ENCODE measurements at regions not wholly inside any gene's neighbourhood (a gene's known extent, or its start where the extent isn't known, plus 50 kb on each side); places are given as distances from the start of the nearest gene placed in this dataset.

- no peak for ATAC-seq
- no peak for TF ChIP-seq SNAI2 (CRISPR knock-in tag; IDR thresholded peaks at IDR 0.05)
- TF ChIP-seq GLIS3 (CRISPR knock-in tag; IDR thresholded peaks at IDR 0.05) = no peak
- no peak for TF ChIP-seq RARB (CRISPR knock-in tag; IDR thresholded peaks at IDR 0.05)
- no peak for TF ChIP-seq ESRRG (CRISPR knock-in tag; IDR thresholded peaks at IDR 0.05)
- TF ChIP-seq BACH2 (CRISPR knock-in tag; IDR thresholded peaks at IDR 0.05; ENCODE audit: borderline replicate concordance) = no peak
- TF ChIP-seq, protein P1, sequence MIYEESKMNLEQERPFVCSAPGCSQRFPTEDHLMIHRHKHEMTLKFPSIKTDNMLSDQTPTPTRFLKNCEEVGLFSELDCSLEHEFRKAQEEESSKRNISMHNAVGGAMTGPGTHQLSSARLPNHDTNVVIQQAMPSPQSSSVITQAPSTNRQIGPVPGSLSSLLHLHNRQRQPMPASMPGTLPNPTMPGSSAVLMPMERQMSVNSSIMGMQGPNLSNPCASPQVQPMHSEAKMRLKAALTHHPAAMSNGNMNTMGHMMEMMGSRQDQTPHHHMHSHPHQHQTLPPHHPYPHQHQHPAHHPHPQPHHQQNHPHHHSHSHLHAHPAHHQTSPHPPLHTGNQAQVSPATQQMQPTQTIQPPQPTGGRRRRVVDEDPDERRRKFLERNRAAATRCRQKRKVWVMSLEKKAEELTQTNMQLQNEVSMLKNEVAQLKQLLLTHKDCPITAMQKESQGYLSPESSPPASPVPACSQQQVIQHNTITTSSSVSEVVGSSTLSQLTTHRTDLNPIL (CRISPR knock-in tag; IDR thresholded peaks at IDR 0.05; ENCODE audit: low read depth) = no peak
- TF ChIP-seq, protein P2, sequence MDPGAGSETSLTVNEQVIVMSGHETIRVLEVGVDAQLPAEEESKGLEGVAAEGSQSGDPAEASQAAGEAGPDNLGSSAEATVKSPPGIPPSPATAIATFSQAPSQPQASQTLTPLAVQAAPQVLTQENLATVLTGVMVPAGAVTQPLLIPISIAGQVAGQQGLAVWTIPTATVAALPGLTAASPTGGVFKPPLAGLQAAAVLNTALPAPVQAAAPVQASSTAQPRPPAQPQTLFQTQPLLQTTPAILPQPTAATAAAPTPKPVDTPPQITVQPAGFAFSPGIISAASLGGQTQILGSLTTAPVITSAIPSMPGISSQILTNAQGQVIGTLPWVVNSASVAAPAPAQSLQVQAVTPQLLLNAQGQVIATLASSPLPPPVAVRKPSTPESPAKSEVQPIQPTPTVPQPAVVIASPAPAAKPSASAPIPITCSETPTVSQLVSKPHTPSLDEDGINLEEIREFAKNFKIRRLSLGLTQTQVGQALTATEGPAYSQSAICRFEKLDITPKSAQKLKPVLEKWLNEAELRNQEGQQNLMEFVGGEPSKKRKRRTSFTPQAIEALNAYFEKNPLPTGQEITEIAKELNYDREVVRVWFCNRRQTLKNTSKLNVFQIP (CRISPR knock-in tag; IDR thresholded peaks at IDR 0.05; ENCODE audit: borderline replicate concordance, low read depth) = no peak
- TF ChIP-seq CSDC2 (CRISPR knock-in tag; IDR thresholded peaks at IDR 0.05) = no peak
- no peak for TF ChIP-seq ARNTL (CRISPR knock-in tag; IDR thresholded peaks at IDR 0.05; ENCODE audit: borderline replicate concordance, low read depth)
- no peak for TF ChIP-seq ZFP3 (CRISPR knock-in tag; IDR thresholded peaks at IDR 0.05)
- no peak for TF ChIP-seq TOX (CRISPR knock-in tag; IDR thresholded peaks at IDR 0.05; ENCODE audit: borderline replicate concordance)
- no peak for TF ChIP-seq ZFP30 (CRISPR knock-in tag; IDR thresholded peaks at IDR 0.05)
- TF ChIP-seq, protein P3, sequence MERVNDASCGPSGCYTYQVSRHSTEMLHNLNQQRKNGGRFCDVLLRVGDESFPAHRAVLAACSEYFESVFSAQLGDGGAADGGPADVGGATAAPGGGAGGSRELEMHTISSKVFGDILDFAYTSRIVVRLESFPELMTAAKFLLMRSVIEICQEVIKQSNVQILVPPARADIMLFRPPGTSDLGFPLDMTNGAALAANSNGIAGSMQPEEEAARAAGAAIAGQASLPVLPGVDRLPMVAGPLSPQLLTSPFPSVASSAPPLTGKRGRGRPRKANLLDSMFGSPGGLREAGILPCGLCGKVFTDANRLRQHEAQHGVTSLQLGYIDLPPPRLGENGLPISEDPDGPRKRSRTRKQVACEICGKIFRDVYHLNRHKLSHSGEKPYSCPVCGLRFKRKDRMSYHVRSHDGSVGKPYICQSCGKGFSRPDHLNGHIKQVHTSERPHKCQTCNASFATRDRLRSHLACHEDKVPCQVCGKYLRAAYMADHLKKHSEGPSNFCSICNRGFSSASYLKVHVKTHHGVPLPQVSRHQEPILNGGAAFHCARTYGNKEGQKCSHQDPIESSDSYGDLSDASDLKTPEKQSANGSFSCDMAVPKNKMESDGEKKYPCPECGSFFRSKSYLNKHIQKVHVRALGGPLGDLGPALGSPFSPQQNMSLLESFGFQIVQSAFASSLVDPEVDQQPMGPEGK (CRISPR knock-in tag; IDR thresholded peaks at IDR 0.05; ENCODE audit: borderline replicate concordance) = no peak
- no peak for TF ChIP-seq TCF4 (CRISPR knock-in tag; IDR thresholded peaks at IDR 0.05; ENCODE audit: borderline replicate concordance)
- no peak for TF ChIP-seq ZNF70 (CRISPR knock-in tag; IDR thresholded peaks at IDR 0.05)
- TF ChIP-seq, protein P4, sequence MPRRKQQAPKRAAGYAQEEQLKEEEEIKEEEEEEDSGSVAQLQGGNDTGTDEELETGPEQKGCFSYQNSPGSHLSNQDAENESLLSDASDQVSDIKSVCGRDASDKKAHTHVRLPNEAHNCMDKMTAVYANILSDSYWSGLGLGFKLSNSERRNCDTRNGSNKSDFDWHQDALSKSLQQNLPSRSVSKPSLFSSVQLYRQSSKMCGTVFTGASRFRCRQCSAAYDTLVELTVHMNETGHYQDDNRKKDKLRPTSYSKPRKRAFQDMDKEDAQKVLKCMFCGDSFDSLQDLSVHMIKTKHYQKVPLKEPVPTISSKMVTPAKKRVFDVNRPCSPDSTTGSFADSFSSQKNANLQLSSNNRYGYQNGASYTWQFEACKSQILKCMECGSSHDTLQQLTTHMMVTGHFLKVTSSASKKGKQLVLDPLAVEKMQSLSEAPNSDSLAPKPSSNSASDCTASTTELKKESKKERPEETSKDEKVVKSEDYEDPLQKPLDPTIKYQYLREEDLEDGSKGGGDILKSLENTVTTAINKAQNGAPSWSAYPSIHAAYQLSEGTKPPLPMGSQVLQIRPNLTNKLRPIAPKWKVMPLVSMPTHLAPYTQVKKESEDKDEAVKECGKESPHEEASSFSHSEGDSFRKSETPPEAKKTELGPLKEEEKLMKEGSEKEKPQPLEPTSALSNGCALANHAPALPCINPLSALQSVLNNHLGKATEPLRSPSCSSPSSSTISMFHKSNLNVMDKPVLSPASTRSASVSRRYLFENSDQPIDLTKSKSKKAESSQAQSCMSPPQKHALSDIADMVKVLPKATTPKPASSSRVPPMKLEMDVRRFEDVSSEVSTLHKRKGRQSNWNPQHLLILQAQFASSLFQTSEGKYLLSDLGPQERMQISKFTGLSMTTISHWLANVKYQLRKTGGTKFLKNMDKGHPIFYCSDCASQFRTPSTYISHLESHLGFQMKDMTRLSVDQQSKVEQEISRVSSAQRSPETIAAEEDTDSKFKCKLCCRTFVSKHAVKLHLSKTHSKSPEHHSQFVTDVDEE (CRISPR knock-in tag; IDR thresholded peaks at IDR 0.05) = no peak
These were observed 83.2 kb downstream of the SOX4 start for GRCh38 chr6:21676769-21677168.

GRCh38 chr6:21678990-21679389 lies 85.4 kb downstream of the SOX4 start:
- TF ChIP-seq ZFP3 (CRISPR knock-in tag; IDR thresholded peaks at IDR 0.05) (0 out of 2 replicates have a peak, but pooled peaks have one; percentile 24), SNAI2 (CRISPR knock-in tag; IDR thresholded peaks at IDR 0.05) (no peak)
- ATAC-seq = peak; percentile 64

DNA sequence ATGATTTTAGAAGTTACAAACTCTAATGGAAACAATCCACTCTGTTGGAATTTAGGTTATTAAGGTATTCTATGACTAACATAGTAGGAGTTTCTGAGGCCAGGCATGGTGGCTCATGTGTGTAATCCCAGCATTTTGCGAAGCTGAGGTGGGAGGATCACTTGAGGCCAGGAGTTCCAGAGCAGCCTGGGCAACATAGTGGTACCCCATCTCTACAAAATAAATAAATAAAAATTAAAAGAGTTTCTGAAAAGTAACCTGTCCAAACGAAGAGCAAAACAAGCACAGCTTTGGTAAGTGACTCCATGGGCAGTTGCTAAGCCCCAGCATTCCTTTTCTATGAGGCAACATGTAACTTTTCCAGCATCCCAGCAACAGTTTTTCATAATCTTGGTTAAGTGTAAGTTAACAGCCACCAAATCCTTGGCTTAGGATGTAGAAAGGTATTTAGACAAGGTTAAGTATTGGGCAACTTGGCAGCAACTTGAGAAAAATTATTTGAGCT lies 86.3 kb downstream of the SOX4 start:
- peak; percentile 88 for ATAC-seq
- TF ChIP-seq, protein P1 (CRISPR knock-in tag; IDR thresholded peaks at IDR 0.05; ENCODE audit: low read depth) = peak; percentile 57; the same call in 1 of the 2 replicates
- TF ChIP-seq ISL1 (CRISPR knock-in tag; IDR thresholded peaks at IDR 0.05) (peak; percentile 50; the same call in 1 of the 2 replicates), SNAI2 (CRISPR knock-in tag; IDR thresholded peaks at IDR 0.05) (0 out of 2 replicates have a peak, but pooled peaks have one; percentile 49)
- TF ChIP-seq, protein P2 (CRISPR knock-in tag; IDR thresholded peaks at IDR 0.05; ENCODE audit: borderline replicate concordance, low read depth) = no peak
